OCI-LY1 (cell line): ENCODE measurements at regions not wholly inside any gene's neighbourhood (a gene's known extent, or its start where the extent isn't known, plus 50 kb on each side); places are given as distances from the start of the nearest gene placed in this dataset.

Source experiments
- H2AFZ ChIP-seq: fragments of 200-600 bp; sonication (generic), shearing (Covaris generic); 2 replicates; pipeline ENCODE4 v1.6.0; 2014; ENCODE audit warnings: antibody characterized with exemption, mild to moderate bottlenecking, low read length
- H3F3A ChIP-seq: fragments of 200-600 bp; sonication (generic), shearing (Covaris generic); 2 replicates; pipeline ENCODE4 v1.6.0; 2014; ENCODE audit warnings: mild to moderate bottlenecking, antibody characterized with exemption, low read length, moderate library complexity; ENCODE audit not compliant: insufficient read depth
- H3K27ac ChIP-seq: fragments of 200-600 bp; sonication (generic); 2 replicates; pipeline ENCODE4 v1.5.1; 2014; ENCODE audit warnings: low read length, mixed run types, mild to moderate bottlenecking, low read depth; ENCODE audit not compliant: poor library complexity, severe bottlenecking
- H3K27me3 ChIP-seq: fragments of 200-600 bp; sonication (generic); 2 replicates; pipeline ENCODE4 v1.6.0; 2014; ENCODE audit warnings: antibody characterized with exemption, mild to moderate bottlenecking, low read length, moderate library complexity; ENCODE audit not compliant: insufficient read depth
- H3K36me3 ChIP-seq: fragments of 200-600 bp; sonication (generic); 2 replicates; pipeline ENCODE4 v1.6.1; 2014; ENCODE audit warnings: mild to moderate bottlenecking, antibody characterized with exemption, low read length, moderate library complexity, mixed read lengths; ENCODE audit not compliant: insufficient read depth
- H3K4me1 ChIP-seq: fragments of 200-600 bp; sonication (generic); 2 replicates; pipeline ENCODE4 v1.5.1; 2014; ENCODE audit warnings: mild to moderate bottlenecking, low read length, moderate library complexity; ENCODE audit not compliant: insufficient read depth, severe bottlenecking
- H3K4me2 ChIP-seq: fragments of 200-600 bp; sonication (generic), shearing (Covaris generic); 2 replicates; pipeline ENCODE4 v1.6.1; 2014; ENCODE audit warnings: low read length
- H3K4me3 ChIP-seq: fragments of 200-600 bp; sonication (generic); 2 replicates; pipeline ENCODE4 v1.5.1; 2014; ENCODE audit warnings: low read length, low read depth, mild to moderate bottlenecking, mixed read lengths; ENCODE audit not compliant: poor library complexity, severe bottlenecking
- H3K79me2 ChIP-seq: fragments of 200-600 bp; shearing (Covaris generic); 2 replicates; pipeline ENCODE4 v1.6.1; 2016; ENCODE audit warnings: mixed run types, low read length, mixed read lengths; ENCODE audit not compliant: insufficient read depth
- H3K9ac ChIP-seq: fragments of 200-600 bp; sonication (generic), shearing (Covaris generic); 2 replicates; pipeline ENCODE4 v1.6.1; 2014; ENCODE audit warnings: mild to moderate bottlenecking, low read length, mixed read lengths
- H3K9me2 ChIP-seq: fragments of 200-600 bp; sonication (generic), shearing (Covaris generic); 2 replicates; pipeline ENCODE4 v1.6.1; 2014; ENCODE audit warnings: low read depth, mild to moderate bottlenecking, low read length, mixed read lengths
- H3K9me3 ChIP-seq: fragments of 200-600 bp; shearing (Covaris generic); 2 replicates; pipeline ENCODE4 v1.6.1; 2014; ENCODE audit warnings: low read length, mixed read lengths
- H4K20me1 ChIP-seq: fragments of 200-600 bp; sonication (generic), shearing (Covaris generic); 2 replicates; pipeline ENCODE4 v1.6.0; 2016; ENCODE audit warnings: mild to moderate bottlenecking, low read length; ENCODE audit not compliant: insufficient read depth
- EZH2 ChIP-seq: fragments of 200-600 bp; sonication (generic), shearing (Covaris generic); IDR thresholded peaks from 2 replicates; pipeline ENCODE4 v1.8.0; 2017; ENCODE audit warnings: borderline replicate concordance, mixed run types, mild to moderate bottlenecking, antibody characterized with exemption, low read length, moderate library complexity, mixed read lengths
- TF ChIP-seq, protein P1 (sequence below): fragments of 200-600 bp; sonication (generic), shearing (Covaris generic); IDR thresholded peaks from 2 replicates; pipeline ENCODE4 v1.5.1; 2017; ENCODE audit warnings: mild to moderate bottlenecking, antibody characterized with exemption, low read length, moderate library complexity, mixed read lengths

- Histone ChIP-seq H3K79me2 (no peaks in the 10 kb centered on the region), H3K9me3 (no peaks in the 10 kb centered on the region), H3K4me2 (no peak overlapping the region), H3K4me1 (peaks cover 28% of the 10 kb centered on the region), H3F3A (no peaks in the 10 kb centered on the region), H4K20me1 (no peaks in the 10 kb centered on the region), H3K27ac (no peak overlapping the region), H3K4me3 (no peak overlapping the region), H3K9ac (no peak overlapping the region), H3K9me2 (no peaks in the 10 kb centered on the region), H2AFZ (no peak overlapping the region), H3K36me3 (no peaks in the 10 kb centered on the region; the same call in 1 of the 2 replicates), H3K27me3 (no peaks in the 10 kb centered on the region)
- TF ChIP-seq, protein P1, sequence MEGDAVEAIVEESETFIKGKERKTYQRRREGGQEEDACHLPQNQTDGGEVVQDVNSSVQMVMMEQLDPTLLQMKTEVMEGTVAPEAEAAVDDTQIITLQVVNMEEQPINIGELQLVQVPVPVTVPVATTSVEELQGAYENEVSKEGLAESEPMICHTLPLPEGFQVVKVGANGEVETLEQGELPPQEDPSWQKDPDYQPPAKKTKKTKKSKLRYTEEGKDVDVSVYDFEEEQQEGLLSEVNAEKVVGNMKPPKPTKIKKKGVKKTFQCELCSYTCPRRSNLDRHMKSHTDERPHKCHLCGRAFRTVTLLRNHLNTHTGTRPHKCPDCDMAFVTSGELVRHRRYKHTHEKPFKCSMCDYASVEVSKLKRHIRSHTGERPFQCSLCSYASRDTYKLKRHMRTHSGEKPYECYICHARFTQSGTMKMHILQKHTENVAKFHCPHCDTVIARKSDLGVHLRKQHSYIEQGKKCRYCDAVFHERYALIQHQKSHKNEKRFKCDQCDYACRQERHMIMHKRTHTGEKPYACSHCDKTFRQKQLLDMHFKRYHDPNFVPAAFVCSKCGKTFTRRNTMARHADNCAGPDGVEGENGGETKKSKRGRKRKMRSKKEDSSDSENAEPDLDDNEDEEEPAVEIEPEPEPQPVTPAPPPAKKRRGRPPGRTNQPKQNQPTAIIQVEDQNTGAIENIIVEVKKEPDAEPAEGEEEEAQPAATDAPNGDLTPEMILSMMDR = no peak
- no peak for TF ChIP-seq EZH2
Observed at GRCh38 chr22:47858773-47859306, 1096.4 kb downstream of the TBC1D22A start.

DNA sequence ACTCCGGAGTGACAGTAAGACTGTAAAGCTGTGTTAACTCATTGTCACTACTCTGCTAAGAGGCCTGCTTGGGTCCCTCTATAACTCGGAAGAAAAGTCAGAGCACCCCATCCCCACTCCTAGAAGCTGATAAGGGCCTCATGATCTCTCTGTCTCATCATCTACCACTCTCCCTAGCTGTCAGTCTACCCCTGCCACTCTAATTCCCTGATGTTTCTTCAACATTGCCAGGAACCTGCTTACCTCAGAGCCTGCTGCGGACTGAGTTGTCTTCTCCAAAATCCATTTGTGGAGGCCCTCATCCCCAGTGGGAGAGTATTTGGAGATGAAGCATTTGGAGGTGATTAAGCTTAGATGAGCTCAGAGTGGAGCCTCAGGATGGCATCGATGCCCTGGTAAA is 1092.2 kb downstream of the TBC1D22A start:
- Histone ChIP-seq H3K9me2 (no peaks in the 10 kb centered on the region), H3K79me2 (no peaks in the 10 kb centered on the region), H3F3A (no peaks in the 10 kb centered on the region), H3K27me3 (no peaks in the 10 kb centered on the region), H3K27ac (no peak overlapping the region), H3K9me3 (no peaks in the 10 kb centered on the region), H3K36me3 (no peaks in the 10 kb centered on the region; the same call in 1 of the 2 replicates), H4K20me1 (no peaks in the 10 kb centered on the region), H2AFZ (no peak overlapping the region), H3K4me3 (no peak overlapping the region), H3K9ac (no peak overlapping the region), H3K4me1 (peaks cover 49% of the 10 kb centered on the region), H3K4me2 (no peak overlapping the region)
- TF ChIP-seq, protein P1 = no peak
- no peak for TF ChIP-seq EZH2

GRCh38 chr22:47854251-47854650 is 1091.8 kb downstream of the TBC1D22A start:
- H3K27ac ChIP-seq = no peak overlapping the region
- TF ChIP-seq, protein P1 = no peak
- no peak for TF ChIP-seq EZH2
- H2AFZ ChIP-seq = no peak overlapping the region
- H3K4me2 ChIP-seq = no peak overlapping the region
- H3K9me3 ChIP-seq = no peaks in the 10 kb centered on the region
- H3K27me3 ChIP-seq = no peaks in the 10 kb centered on the region
- no peaks in the 10 kb centered on the region for H4K20me1 ChIP-seq
- H3K4me3 ChIP-seq = no peak overlapping the region
- H3F3A ChIP-seq = no peaks in the 10 kb centered on the region
- no peaks in the 10 kb centered on the region; the same call in 1 of the 2 replicates for H3K36me3 ChIP-seq
- H3K9me2 ChIP-seq = no peaks in the 10 kb centered on the region
- no peaks in the 10 kb centered on the region for H3K79me2 ChIP-seq
- peaks cover 50% of the 10 kb centered on the region for H3K4me1 ChIP-seq
- no peak overlapping the region for H3K9ac ChIP-seq
